Mammary epithelial cell (primary cell): ENCODE measurements at regions not wholly inside any gene's neighbourhood (a gene's known extent, or its start where the extent isn't known, plus 50 kb on each side); places are given as distances from the start of the nearest gene placed in this dataset.
A peak's percentile ranks its signal among the peaks of the same experiment; 100 is the strongest.
"Not testable (repeated sequence)": the region's sequence is repeated elsewhere in the genome, so short reads cannot be mapped to it uniquely, and the experiment has no call there.

Experiments
- CTCF ChIP-seq, 2 donors: IDR thresholded peaks in 1 of 2; conservative IDR thresholded peaks in 1 of 2; 2 replicates each; pipeline ENCODE4 v1.5.1; 2011 to 2012; ENCODE audit warnings: inconsistent platforms in 2 of 2, low read length in 2 of 2, mild to moderate bottlenecking in 2 of 2, control low read depth in 1 of 2, low read depth in 1 of 2; ENCODE audit not compliant: insufficient read depth in 1 of 2; ENCODE audit errors: extremely low read depth in 1 of 2
- EZH2 ChIP-seq: IDR thresholded peaks from 2 replicates; pipeline ENCODE4 v1.6.1; 2012; ENCODE audit warnings: low read length, inconsistent platforms, borderline replicate concordance

GRCh38 chrX:89757767-89758166 lies 163.9 kb upstream of the TGIF2LX start:
- peak; percentile 21 to 48 for TF ChIP-seq CTCF (conservative IDR thresholded peaks at IDR 0.05 in 1 of 2, IDR thresholded peaks at IDR 0.05 in 1 of 2; ENCODE audit: extremely low read depth in 1 of 2, insufficient read depth in 1 of 2, low read depth in 1 of 2, low read length in 2 of 2)
- not testable (repeated sequence) for TF ChIP-seq EZH2
